Bronchial epithelial cell (primary cell): ENCODE measurements at regions not wholly inside any gene's neighbourhood (a gene's known extent, or its start where the extent isn't known, plus 50 kb on each side); places are given as distances from the start of the nearest gene placed in this dataset.

Experiments used
- DNase-seq: peaks from one replicate; pipeline ENCODE4 v3.0.0-alpha.2; 2010; ENCODE audit warnings: low read depth
- FAIRE-seq: peaks from 2 replicates; lab custom pipeline; 2011; peaks lifted over from hg19 to GRCh38; lab: Jason Lieb, UNC
- H3K27me3 ChIP-seq: 2 replicates; pipeline ENCODE4 v1.5.1; 2011; ENCODE audit warnings: low read length; ENCODE audit not compliant: control insufficient read depth, insufficient read depth
- H3K36me3 ChIP-seq: 2 replicates; pipeline ENCODE4 v1.5.1; 2011; ENCODE audit warnings: low read length; ENCODE audit not compliant: control insufficient read depth, insufficient read depth
- H3K4me3 ChIP-seq: 2 replicates; pipeline ENCODE4 v1.5.1; 2011; ENCODE audit warnings: mild to moderate bottlenecking, low read depth, low read length, control low read depth
- CTCF ChIP-seq: IDR thresholded peaks from 2 replicates; pipeline ENCODE4 v1.5.1; 2011; ENCODE audit warnings: mild to moderate bottlenecking, moderate library complexity, low read length, control low read depth, inconsistent platforms; ENCODE audit not compliant: insufficient read depth, severe bottlenecking

DNA sequence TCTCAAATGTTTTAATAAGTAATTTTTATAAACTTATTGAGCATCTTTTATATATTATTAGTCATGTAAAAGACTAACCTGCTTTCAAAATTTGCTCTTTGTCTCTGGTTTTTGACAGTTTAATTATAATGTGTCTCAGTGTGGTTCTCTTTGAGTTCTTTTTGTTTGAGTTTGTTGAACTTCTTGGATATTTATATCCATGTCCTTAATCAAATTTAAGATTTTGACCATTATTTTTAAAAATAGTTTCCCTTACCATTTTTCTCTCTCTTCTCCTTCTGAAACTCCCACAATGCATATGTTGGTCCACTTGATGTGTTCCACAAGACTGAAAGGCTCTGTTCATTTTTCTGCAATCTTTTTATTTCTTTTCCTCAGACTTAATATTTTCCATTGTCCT lies 366.1 kb upstream of the GOLIM4 start:
- TF ChIP-seq CTCF: no peak
- FAIRE-seq (no peak), DNase-seq (no peak)
- no peaks in the 10 kb centered on the region for H3K27me3 ChIP-seq
- no peaks in the 10 kb centered on the region for H3K36me3 ChIP-seq
- H3K4me3 ChIP-seq: no peak overlapping the region

- H3K4me3 ChIP-seq: no peak overlapping the region
- no peaks in the 10 kb centered on the region for H3K27me3 ChIP-seq
- FAIRE-seq (no peak), DNase-seq (no peak)
- H3K36me3 ChIP-seq: no peaks in the 10 kb centered on the region
- no peak for TF ChIP-seq CTCF
Measured at GRCh38 chr3:168459226-168459784, 363.6 kb upstream of the GOLIM4 start.

- no peaks in the 10 kb centered on the region for H3K36me3 ChIP-seq
- H3K4me3 ChIP-seq: no peak overlapping the region
- DNase-seq (no peak), FAIRE-seq (no peak)
- H3K27me3 ChIP-seq: no peaks in the 10 kb centered on the region
- TF ChIP-seq CTCF: no peak
Measured at GRCh38 chr3:168457954-168458539, 362.3 kb upstream of the GOLIM4 start.

DNA sequence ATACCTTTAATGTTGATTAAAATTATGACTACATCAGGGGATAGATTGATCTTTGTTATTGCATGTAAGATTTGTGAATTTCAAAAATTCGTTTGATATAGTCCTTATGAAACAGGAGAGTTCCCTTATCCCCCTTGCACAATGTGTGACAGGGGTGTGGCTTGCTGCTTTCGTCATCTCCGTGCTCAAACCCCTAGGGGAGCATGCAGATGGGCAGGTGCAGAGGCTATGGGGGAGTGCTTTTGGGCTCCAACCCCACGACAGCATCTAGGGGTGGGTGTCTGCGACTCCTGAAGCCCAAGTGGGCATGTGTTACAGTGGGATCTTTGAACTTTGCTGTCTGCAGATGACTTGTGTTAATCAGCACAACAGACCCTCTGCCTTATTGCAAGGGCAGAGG lies 360.1 kb upstream of the GOLIM4 start:
- no peaks in the 10 kb centered on the region for H3K36me3 ChIP-seq
- FAIRE-seq (no peak), DNase-seq (no peak)
- no peak for TF ChIP-seq CTCF
- H3K27me3 ChIP-seq: no peaks in the 10 kb centered on the region
- H3K4me3 ChIP-seq: no peak overlapping the region

- FAIRE-seq (no peak), DNase-seq (no peak)
- no peaks in the 10 kb centered on the region for H3K36me3 ChIP-seq
- H3K4me3 ChIP-seq: no peak overlapping the region
- H3K27me3 ChIP-seq: no peaks in the 10 kb centered on the region
- no peak for TF ChIP-seq CTCF
Measured at GRCh38 chr3:168453623-168454022, 357.9 kb upstream of the GOLIM4 start.

GRCh38 chr3:168443965-168444364 lies 348.2 kb upstream of the GOLIM4 start:
- Histone ChIP-seq H3K36me3 (no peaks in the 10 kb centered on the region), H3K27me3 (no peaks in the 10 kb centered on the region), H3K4me3 (no peak overlapping the region)
- FAIRE-seq: no peak
- TF ChIP-seq CTCF: no peak
- no peak for DNase-seq
